H1 (cell line): ENCODE measurements at regions not wholly inside any gene's neighbourhood (a gene's known extent, or its start where the extent isn't known, plus 50 kb on each side); places are given as distances from the start of the nearest gene placed in this dataset.

Experiments used
- CTCF ChIA-PET: fragments of 300-600 bp; sonication (Branson Sonifier 250); formaldehyde crosslinking; loops from one replicate; lab custom pipeline; 2021; ENCODE audit not compliant: partially characterized antibody; lab: Charles Lee
- POLR2A ChIA-PET: fragments of 300-600 bp; sonication (Branson Sonifier 250); formaldehyde crosslinking; loops from one replicate; lab custom pipeline; 2021; ENCODE audit warnings: inconsistent platforms; ENCODE audit not compliant: partially characterized antibody; lab: Charles Lee
- DNase-seq, 2 experiments: peaks; one replicate each; pipeline versions ENCODE4 v3.0.0 to v3.0.0-alpha.2; 2010 to 2022; ENCODE audit warnings: low spot score in 2 of 2, low read depth in 1 of 2, mixed read lengths in 1 of 2
- FAIRE-seq: peaks from 2 replicates; lab custom pipeline; 2011; peaks lifted over from hg19 to GRCh38; lab: Jason Lieb, UNC
- H2AFZ ChIP-seq: 2 replicates; pipeline ENCODE4 v1.8.1; 2012; ENCODE audit warnings: low read length, inconsistent platforms
- H2AK5ac ChIP-seq: 2 replicates; pipeline ENCODE4 v1.6.1; 2013; ENCODE audit warnings: low read depth, low read length
- H2BK120ac ChIP-seq: replicated peaks from 2 replicates; pipeline ENCODE3; 2013; ENCODE audit warnings: low read depth, low read length, inconsistent platforms
- H2BK12ac ChIP-seq: 2 replicates; pipeline ENCODE4 v1.6.1; 2013; ENCODE audit warnings: low read depth, low read length
- H2BK15ac ChIP-seq: 2 replicates; pipeline ENCODE4 v1.6.1; 2013; ENCODE audit warnings: low read length
- H2BK20ac ChIP-seq: 2 replicates; pipeline ENCODE4 v1.6.1; 2013; ENCODE audit warnings: low read length
- H2BK5ac ChIP-seq: 2 replicates; pipeline ENCODE4 v1.6.1; 2013; ENCODE audit warnings: low read depth, low read length
- H3K14ac ChIP-seq: 2 replicates; pipeline ENCODE4 v1.6.1; 2013; ENCODE audit warnings: inconsistent platforms; ENCODE audit not compliant: insufficient read length
- H3K18ac ChIP-seq: 2 replicates; pipeline ENCODE4 v1.6.1; 2013; ENCODE audit warnings: low read length; ENCODE audit errors: extremely low read depth
- H3K23ac ChIP-seq: 2 replicates; pipeline ENCODE4 v1.6.1; 2013; ENCODE audit warnings: inconsistent platforms; ENCODE audit not compliant: insufficient read length
- H3K23me2 ChIP-seq: 2 replicates; pipeline ENCODE4 v1.6.1; 2013; ENCODE audit warnings: low read depth, low read length
- H3K27ac ChIP-seq: 2 replicates; pipeline ENCODE4 v1.6.1; 2011; ENCODE audit warnings: low read depth, low read length, inconsistent platforms
- H3K27me3 ChIP-seq, 4 experiments: replicated peaks in 1 of 4; 1 replicate in 1 of 4; 2 replicates in 3 of 4; pipeline versions ENCODE4 v1.6.1 to v1.8.1; 2011 to 2013; ENCODE audit warnings: low read length in 3 of 4, mild to moderate bottlenecking in 3 of 4, inconsistent platforms in 2 of 4, mixed read lengths in 2 of 4, moderate library complexity in 1 of 4; ENCODE audit not compliant: control insufficient read depth in 3 of 4, insufficient read depth in 3 of 4; ENCODE audit errors: extremely low read depth in 1 of 4
- H3K36me3 ChIP-seq, 4 experiments: 2 replicates each; pipeline versions ENCODE4 v1.6.1 to v1.8.1; 2011 to 2013; ENCODE audit warnings: mild to moderate bottlenecking in 4 of 4, low read length in 3 of 4, moderate library complexity in 2 of 4, control low read depth in 1 of 4, inconsistent platforms in 1 of 4; ENCODE audit not compliant: insufficient read depth in 4 of 4, control insufficient read depth in 2 of 4
- H3K4ac ChIP-seq: replicated peaks from 2 replicates; pipeline ENCODE3; 2013; ENCODE audit warnings: low read length, low read depth, mixed read lengths, inconsistent platforms; ENCODE audit not compliant: insufficient read length
- H3K4me1 ChIP-seq, 4 experiments: replicated peaks in 1 of 4; 1 replicate in 1 of 4; 2 replicates in 3 of 4; pipeline versions ENCODE4 v1.6.1 to v1.8.1; 2011 to 2013; ENCODE audit warnings: low read length in 3 of 4, inconsistent platforms in 2 of 4, mixed read lengths in 1 of 4; ENCODE audit not compliant: insufficient read depth in 4 of 4, control insufficient read depth in 3 of 4
- H3K4me2 ChIP-seq, 2 experiments: 2 replicates each; pipeline versions ENCODE4 v1.6.1 to v1.8.1; 2011 to 2013; ENCODE audit warnings: low read depth in 2 of 2, low read length in 2 of 2, control low read depth in 1 of 2, inconsistent platforms in 1 of 2, mild to moderate bottlenecking in 1 of 2; ENCODE audit not compliant: insufficient read depth in 1 of 2
- H3K4me3 ChIP-seq, 4 experiments: fragments of 200-600, 300-600 bp in 1 of 4; sonication (generic), shearing (Covaris generic), sonication (Bioruptor Twin) in 1 of 4; 2 replicates each; pipeline versions ENCODE4 v1.5.1 to v1.8.1; 2011 to 2016; ENCODE audit warnings: low read length in 4 of 4, low read depth in 3 of 4, control low read depth in 2 of 4, inconsistent platforms in 2 of 4, mild to moderate bottlenecking in 2 of 4, mixed read lengths in 1 of 4, moderate library complexity in 1 of 4; ENCODE audit not compliant: insufficient read depth in 2 of 4; ENCODE audit errors: extremely low read depth in 1 of 4
- H3K56ac ChIP-seq: replicated peaks from 2 replicates; pipeline ENCODE3; 2013; ENCODE audit warnings: low read depth, mild to moderate bottlenecking, mixed read lengths, low read length, inconsistent platforms; ENCODE audit not compliant: insufficient read length
- H3K79me1 ChIP-seq: 2 replicates; pipeline ENCODE4 v1.6.1; 2013; ENCODE audit warnings: low read depth, low read length, control low read depth
- H3K79me2 ChIP-seq, 2 experiments: 2 replicates each; pipeline versions ENCODE4 v1.6.1 to v1.8.1; 2012 to 2013; ENCODE audit warnings: low read length in 2 of 2, mild to moderate bottlenecking in 2 of 2, inconsistent platforms in 1 of 2; ENCODE audit not compliant: insufficient read depth in 2 of 2, control insufficient read depth in 1 of 2
- H3K9ac ChIP-seq, 4 experiments: replicated peaks in 1 of 4; 1 replicate in 1 of 4; 2 replicates in 3 of 4; pipeline versions ENCODE4 v1.6.1 to v1.8.1; 2011 to 2013; ENCODE audit warnings: low read depth in 3 of 4, low read length in 3 of 4, control low read depth in 2 of 4, mild to moderate bottlenecking in 2 of 4, moderate library complexity in 2 of 4, inconsistent platforms in 1 of 4; ENCODE audit errors: extremely low read depth in 1 of 4
- H3K9me3 ChIP-seq, 2 experiments: 2 replicates each; pipeline versions ENCODE4 v1.6.1 to v1.8.1; 2012 to 2013; ENCODE audit warnings: mild to moderate bottlenecking in 2 of 2, moderate library complexity in 2 of 2, control low read depth in 1 of 2, inconsistent platforms in 1 of 2, low read depth in 1 of 2, low read length in 1 of 2, mixed read lengths in 1 of 2; ENCODE audit not compliant: insufficient read depth in 2 of 2
- H4K20me1 ChIP-seq, 2 experiments: replicated peaks in 1 of 2; 2 replicates each; pipeline versions ENCODE3 to v1.8.1; 2011 to 2013; ENCODE audit warnings: inconsistent platforms in 2 of 2, low read length in 2 of 2, mild to moderate bottlenecking in 1 of 2; ENCODE audit not compliant: insufficient read depth in 2 of 2, control insufficient read depth in 1 of 2
- H4K5ac ChIP-seq: 2 replicates; pipeline ENCODE4 v1.6.1; 2013; ENCODE audit warnings: low read length, low read depth, mixed read lengths, inconsistent platforms; ENCODE audit not compliant: insufficient read length
- H4K8ac ChIP-seq: 2 replicates; pipeline ENCODE4 v1.8.0; 2013; ENCODE audit warnings: mild to moderate bottlenecking, moderate library complexity, low read length, inconsistent platforms; ENCODE audit not compliant: insufficient read depth; ENCODE audit errors: extremely low read depth
- H4K91ac ChIP-seq: replicated peaks from 2 replicates; pipeline ENCODE3; 2013; ENCODE audit warnings: low read length, mixed read lengths, inconsistent platforms; ENCODE audit not compliant: insufficient read length
- CHD1 ChIP-seq: IDR thresholded peaks from 2 replicates; pipeline ENCODE4 v1.6.1; 2012; ENCODE audit warnings: low read depth, low read length, improper control_type of control experiment
- GTF2F1 ChIP-seq: IDR thresholded peaks from 2 replicates; pipeline ENCODE4 v1.6.1; 2012; ENCODE audit warnings: low read depth, low read length, improper control_type of control experiment, borderline replicate concordance
- HDAC2 ChIP-seq, 2 experiments: fragments of 300-600 bp in 1 of 2; sonication (generic) in 1 of 2; IDR thresholded peaks; 2 replicates each; pipeline ENCODE4 v1.6.1; 2011 to 2012; ENCODE audit warnings: low read depth in 2 of 2, low read length in 2 of 2, mild to moderate bottlenecking in 2 of 2, moderate library complexity in 2 of 2, borderline replicate concordance in 1 of 2, inconsistent platforms in 1 of 2
- JUND ChIP-seq: IDR thresholded peaks from 2 replicates; pipeline ENCODE4 v1.6.1; 2011; ENCODE audit warnings: mild to moderate bottlenecking, improper control_type of control experiment, low read length
- KDM5A ChIP-seq: fragments of 200-600 bp; IDR thresholded peaks from 2 replicates; pipeline ENCODE4 v1.7.1; 2012; ENCODE audit warnings: mild to moderate bottlenecking, low read length, inconsistent platforms, mixed read lengths
- NANOG ChIP-seq: IDR thresholded peaks from 2 replicates; pipeline ENCODE4 v1.6.1; 2011; ENCODE audit warnings: low read length, low read depth, mild to moderate bottlenecking, inconsistent platforms; ENCODE audit not compliant: insufficient read depth, poor library complexity, severe bottlenecking
- RBBP5 ChIP-seq: IDR thresholded peaks from 2 replicates; pipeline ENCODE4 v1.7.1; 2012; ENCODE audit warnings: low read depth, mild to moderate bottlenecking, inconsistent platforms, low read length, moderate library complexity, borderline replicate concordance
- RXRA ChIP-seq: IDR thresholded peaks from 2 replicates; pipeline ENCODE4 v1.6.1; 2011; ENCODE audit warnings: low read depth, mild to moderate bottlenecking, low read length, moderate library complexity; ENCODE audit not compliant: insufficient read depth
- SP1 ChIP-seq: IDR thresholded peaks from 2 replicates; pipeline ENCODE4 v1.6.1; 2011; ENCODE audit warnings: low read depth, low read length
- SP2 ChIP-seq: IDR thresholded peaks from 2 replicates; pipeline ENCODE4 v1.6.1; 2012; ENCODE audit warnings: mild to moderate bottlenecking, low read length, inconsistent platforms
- SP4 ChIP-seq: IDR thresholded peaks from 2 replicates; pipeline ENCODE4 v1.6.1; 2012; ENCODE audit warnings: low read length, inconsistent platforms
- TAF7 ChIP-seq: optimal IDR thresholded peaks from 2 replicates; pipeline ENCODE3; 2011; ENCODE audit warnings: low read depth, mild to moderate bottlenecking, inconsistent platforms, low read length, moderate library complexity, borderline replicate concordance
- TCF12 ChIP-seq: IDR thresholded peaks from 2 replicates; pipeline ENCODE4 v1.6.1; 2011; ENCODE audit warnings: low read depth, mild to moderate bottlenecking, low read length
- TEAD4 ChIP-seq: IDR thresholded peaks from 2 replicates; pipeline ENCODE4 v1.6.1; 2012; ENCODE audit warnings: low read depth, low read length, inconsistent platforms, mixed read lengths
- USF2 ChIP-seq: IDR thresholded peaks from 2 replicates; pipeline ENCODE4 v1.6.1; 2011; ENCODE audit warnings: low read length, improper control_type of control experiment
- ZNF274 ChIP-seq: IDR thresholded peaks from 2 replicates; pipeline ENCODE4 v1.7.0; 2012; ENCODE audit warnings: low read length, borderline replicate concordance; ENCODE audit errors: extremely low read depth

- Histone ChIP-seq H2BK5ac (no peak overlapping the region), H3K36me3 (no peaks in the 10 kb centered on the region), H4K20me1 (no peaks in the 10 kb centered on the region), H2AFZ (no peak overlapping the region), H3K27me3 (no peaks in the 10 kb centered on the region), H3K23ac (no peak overlapping the region), H2BK120ac (no peak overlapping the region), H4K8ac (no peak overlapping the region), H3K9ac (no peak overlapping the region), H4K5ac (no peak overlapping the region), H3K4me1 (no peaks in the 10 kb centered on the region), H3K79me1 (no peaks in the 10 kb centered on the region), H3K14ac (no peak overlapping the region), H3K79me2 (no peaks in the 10 kb centered on the region), H3K27ac (no peak overlapping the region), H2BK20ac (no peak overlapping the region), H3K4me2 (no peak overlapping the region), H2BK12ac (no peak overlapping the region), H3K9me3 (no peaks in the 10 kb centered on the region), H3K23me2 (no peaks in the 10 kb centered on the region), H2BK15ac (no peak overlapping the region), H2AK5ac (no peak overlapping the region), H3K4ac (no peak overlapping the region), H3K18ac (no peak overlapping the region), H3K56ac (no peak overlapping the region), H4K91ac (no peak overlapping the region), H3K4me3 (no peak overlapping the region)
- DNase-seq (no peak), FAIRE-seq (no peak)
- TF ChIP-seq USF2 (no peak), TAF7 (no peak), NANOG (no peak), SP2 (no peak), ZNF274 (no peak), RXRA (no peak), RBBP5 (no peak), TEAD4 (no peak), CHD1 (no peak), KDM5A (no peak), TCF12 (no peak), HDAC2 (IDR thresholded peaks at IDR 0.05; ENCODE audit: borderline replicate concordance in 1 of 2, low read depth in 2 of 2, low read length in 2 of 2) (no peak), SP1 (no peak), JUND (no peak), GTF2F1 (no peak), SP4 (no peak)
- POLR2A ChIA-PET = no interaction called here
- CTCF ChIA-PET = no interaction called here
Observed at GRCh38 chrX:146921204-146921603, 106.7 kb upstream of the CXorf51A start.
